H9 (cell line): ENCODE measurements at regions not wholly inside any gene's neighbourhood (a gene's known extent, or its start where the extent isn't known, plus 50 kb on each side); places are given as distances from the start of the nearest gene placed in this dataset.

ENCODE experiments used
- DNase-seq: peaks from one replicate; pipeline ENCODE4 v3.0.0-alpha.2; 2017
- H2AFZ ChIP-seq: one replicate; pipeline ENCODE4 v1.6.1; 2013; ENCODE audit warnings: mild to moderate bottlenecking, low read length, control low read depth, moderate library complexity
- H2AK5ac ChIP-seq: 2 replicates; pipeline ENCODE4 v1.6.1; 2013; ENCODE audit warnings: low read length, control low read depth, mixed read lengths; ENCODE audit not compliant: insufficient read length
- H2BK120ac ChIP-seq: one replicate; pipeline ENCODE4 v1.6.1; 2013; ENCODE audit warnings: low read depth, mild to moderate bottlenecking, low read length, control low read depth, inconsistent platforms; ENCODE audit not compliant: poor library complexity, severe bottlenecking
- H2BK12ac ChIP-seq: 2 replicates; pipeline ENCODE4 v1.6.1; 2013; ENCODE audit warnings: low read length, control low read depth, mixed read lengths, low read depth; ENCODE audit not compliant: insufficient read length
- H2BK15ac ChIP-seq: 2 replicates; pipeline ENCODE4 v1.6.1; 2013; ENCODE audit warnings: low read depth, low read length, control low read depth
- H2BK20ac ChIP-seq: one replicate; pipeline ENCODE4 v1.6.1; 2013; ENCODE audit warnings: low read depth, mild to moderate bottlenecking, low read length, control low read depth, inconsistent platforms; ENCODE audit not compliant: poor library complexity, severe bottlenecking
- H2BK5ac ChIP-seq: 2 replicates; pipeline ENCODE4 v1.6.1; 2013; ENCODE audit warnings: low read length, control low read depth, mixed read lengths; ENCODE audit not compliant: insufficient read length
- H3K14ac ChIP-seq: 2 replicates; pipeline ENCODE4 v1.6.1; 2013; ENCODE audit warnings: low read length, control low read depth; ENCODE audit not compliant: insufficient read depth
- H3K18ac ChIP-seq: 2 replicates; pipeline ENCODE4 v1.6.1; 2013; ENCODE audit warnings: low read depth, mild to moderate bottlenecking, mixed read lengths, low read length, control low read depth; ENCODE audit not compliant: insufficient read length
- H3K23ac ChIP-seq: 2 replicates; pipeline ENCODE4 v1.6.1; 2013; ENCODE audit warnings: low read length, control low read depth, mixed read lengths, low read depth; ENCODE audit not compliant: insufficient read length
- H3K23me2 ChIP-seq: 2 replicates; pipeline ENCODE4 v1.6.1; 2013; ENCODE audit warnings: low read depth, mild to moderate bottlenecking, mixed read lengths, low read length, control low read depth; ENCODE audit not compliant: insufficient read length, poor library complexity, severe bottlenecking
- H3K27ac ChIP-seq: 2 replicates; pipeline ENCODE4 v1.5.1; 2013; ENCODE audit warnings: low read length, control low read depth, mixed read lengths, low read depth; ENCODE audit not compliant: insufficient read length
- H3K27me3 ChIP-seq: 2 replicates; pipeline ENCODE4 v1.6.1; 2013; ENCODE audit warnings: low read length, control low read depth, inconsistent platforms; ENCODE audit not compliant: insufficient read depth
- H3K4ac ChIP-seq: 2 replicates; pipeline ENCODE4 v1.6.1; 2013; ENCODE audit warnings: low read depth, mild to moderate bottlenecking, control low read depth, inconsistent platforms, low read length, moderate library complexity
- H3K4me1 ChIP-seq: 2 replicates; pipeline ENCODE4 v1.6.1; 2013; ENCODE audit warnings: low read length, control low read depth, inconsistent platforms; ENCODE audit not compliant: insufficient read depth
- H3K4me2 ChIP-seq: 2 replicates; pipeline ENCODE4 v1.6.1; 2013; ENCODE audit warnings: low read length, control low read depth, mixed read lengths; ENCODE audit not compliant: insufficient read length, insufficient read depth
- H3K56ac ChIP-seq: 2 replicates; pipeline ENCODE4 v1.6.1; 2013; ENCODE audit warnings: low read depth, mild to moderate bottlenecking, mixed read lengths, low read length, control low read depth; ENCODE audit not compliant: insufficient read length
- H3K79me1 ChIP-seq: 2 replicates; pipeline ENCODE4 v1.6.1; 2013; ENCODE audit warnings: low read depth, mild to moderate bottlenecking, moderate library complexity, low read length, control low read depth, inconsistent platforms; ENCODE audit not compliant: insufficient read depth, poor library complexity, severe bottlenecking
- H3K79me2 ChIP-seq: 2 replicates; pipeline ENCODE4 v1.6.1; 2013; ENCODE audit warnings: low read length, control low read depth, inconsistent platforms; ENCODE audit not compliant: insufficient read depth
- H3K9ac ChIP-seq: 2 replicates; pipeline ENCODE4 v1.6.1; 2013; ENCODE audit warnings: low read length, control low read depth, mixed read lengths; ENCODE audit not compliant: insufficient read length; ENCODE audit errors: extremely low read depth
- H3K9me3 ChIP-seq: one replicate; pipeline ENCODE4 v1.6.1; 2013; ENCODE audit warnings: low read depth, low read length, inconsistent platforms; ENCODE audit not compliant: control insufficient read depth
- H3T11ph ChIP-seq: one replicate; pipeline ENCODE4 v1.6.1; 2013; ENCODE audit warnings: mild to moderate bottlenecking, low read length, control low read depth, inconsistent platforms
- H4K20me1 ChIP-seq: one replicate; pipeline ENCODE4 v1.6.1; 2013; ENCODE audit not compliant: control insufficient read depth, insufficient read length, insufficient read depth
- H4K5ac ChIP-seq: 2 replicates; pipeline ENCODE4 v1.6.1; 2013; ENCODE audit warnings: low read depth, mild to moderate bottlenecking, mixed read lengths, low read length, control low read depth; ENCODE audit not compliant: insufficient read length
- H4K8ac ChIP-seq: replicated peaks from 2 replicates; pipeline ENCODE4 v1.6.1; 2013; ENCODE audit warnings: low read length, control low read depth, mixed read lengths, low read depth; ENCODE audit not compliant: insufficient read length
- H4K91ac ChIP-seq: 2 replicates; pipeline ENCODE4 v1.6.1; 2013; ENCODE audit warnings: low read depth, mild to moderate bottlenecking, moderate library complexity, mixed read lengths, low read length, control low read depth; ENCODE audit not compliant: insufficient read length
- H3K27ac Mint-ChIP-seq, 3 experiments: 2 replicates in 2 of 3; 3 replicates in 1 of 3; pipeline ENCODE4 v1.8.0; 2020 to 2021; ENCODE audit warnings: mixed read lengths in 3 of 3, mild to moderate bottlenecking in 1 of 3, moderate library complexity in 1 of 3
- H3K27me3 Mint-ChIP-seq: 2 replicates; pipeline ENCODE4 v1.8.0; 2021; ENCODE audit warnings: low read depth, mild to moderate bottlenecking, moderate library complexity, mixed read lengths
- H3K36me3 Mint-ChIP-seq, 3 experiments: 2 replicates in 2 of 3; 3 replicates in 1 of 3; pipeline ENCODE4 v1.8.0; 2020 to 2021; ENCODE audit warnings: low read depth in 3 of 3, mixed read lengths in 3 of 3; ENCODE audit not compliant: insufficient read depth in 1 of 3
- H3K4me1 Mint-ChIP-seq, 2 experiments: 2 replicates each; pipeline ENCODE4 v1.8.0; 2020; ENCODE audit warnings: mixed read lengths in 2 of 2
- H3K4me3 Mint-ChIP-seq, 2 experiments: 2 replicates in 1 of 2; 3 replicates in 1 of 2; pipeline ENCODE4 v1.8.0; 2020 to 2021; ENCODE audit warnings: mild to moderate bottlenecking in 2 of 2, mixed read lengths in 2 of 2, moderate library complexity in 1 of 2
- H3K9me3 Mint-ChIP-seq, 2 experiments: 2 replicates in 1 of 2; 3 replicates in 1 of 2; pipeline ENCODE4 v1.8.0; 2020; ENCODE audit warnings: mild to moderate bottlenecking in 2 of 2, mixed read lengths in 2 of 2, moderate library complexity in 1 of 2
- CTCF ChIP-seq: fragments of 200-600 bp; sonication (generic); conservative IDR thresholded peaks from 3 replicates; pipeline ENCODE4 v1.8.0; 2021; ENCODE audit warnings: antibody characterized with exemption, mild to moderate bottlenecking
- WGBS: extraction: QIAGEN DNeasy Blood & Tissue Kit; methylation state at CpG from one replicate; pipeline ENCODE4 v1.1.7; 2013; ENCODE audit warnings: missing lambda C conversion rate, low lambda C conversion rate, mixed read lengths; ENCODE audit not compliant: insufficient read length; ENCODE audit errors: extremely low coverage; 5-methylcytosine and 5-hydroxymethylcytosine counted together

- no peak overlapping the region for H4K8ac ChIP-seq
- no peaks in the 10 kb centered on the region for H3K9me3 Mint-ChIP-seq
- WGBS = no CpG with 5 or more reads among the region's 5 CpGs
- peaks cover 11 to 23% of the 10 kb centered on the region in 2 experiments for H3K4me1 Mint-ChIP-seq
- H3K9me3 ChIP-seq = no peaks in the 10 kb centered on the region
- H3K14ac ChIP-seq = no peak overlapping the region
- H3K56ac ChIP-seq = no peak overlapping the region
- H3K18ac ChIP-seq = no peak overlapping the region
- H3K23me2 ChIP-seq = no peaks in the 10 kb centered on the region
- no peak overlapping the region for H3T11ph ChIP-seq
- no peak overlapping the region for H3K4me3 Mint-ChIP-seq
- H4K91ac ChIP-seq = no peak overlapping the region
- no peaks in the 10 kb centered on the region for H3K79me2 ChIP-seq
- DNase-seq = no peak
- no peaks in the 10 kb centered on the region for H3K36me3 Mint-ChIP-seq
- no peak overlapping the region for H2AFZ ChIP-seq
- no peak overlapping the region for H3K4me2 ChIP-seq
- no peak overlapping the region for H3K23ac ChIP-seq
- 0 out of 7 replicates have a peak overlapping the region, but pooled peaks of 1 of the 3 experiments have one; percentile 40 for H3K27ac Mint-ChIP-seq
- no peak overlapping the region for H3K4ac ChIP-seq
- H2BK5ac ChIP-seq = no peak overlapping the region
- no peaks in the 10 kb centered on the region for H3K79me1 ChIP-seq
- no peaks in the 10 kb centered on the region for H3K27me3 ChIP-seq
- no peak overlapping the region for H4K5ac ChIP-seq
- H3K4me1 ChIP-seq = no peaks in the 10 kb centered on the region; the same call in 1 of the 2 replicates
- no peak overlapping the region for H3K27ac ChIP-seq
- TF ChIP-seq CTCF = no peak
- no peak overlapping the region for H3K9ac ChIP-seq
- no peak overlapping the region for H2BK15ac ChIP-seq
- no peak overlapping the region for H2AK5ac ChIP-seq
- H4K20me1 ChIP-seq = no peaks in the 10 kb centered on the region
- H2BK120ac ChIP-seq = no peak overlapping the region
- H2BK12ac ChIP-seq = no peak overlapping the region
- no peak overlapping the region for H2BK20ac ChIP-seq
- peaks cover 6% of the 10 kb centered on the region for H3K27me3 Mint-ChIP-seq
These were observed 148.1 kb downstream of the ZFP36L2 start for GRCh38 chr2:43078301-43078700.
